Gastroesophageal sphincter (tissue), 3 donors: ENCODE measurements at regions not wholly inside any gene's neighbourhood (a gene's known extent, or its start where the extent isn't known, plus 50 kb on each side); places are given as distances from the start of the nearest gene placed in this dataset.

Experiments used
- EP300 ChIP-seq: sonication (generic); formaldehyde crosslinking; IDR thresholded peaks from one replicate; pipeline ENCODE4 v1.6.1; 2017; ENCODE audit warnings: antibody characterized with exemption, mild to moderate bottlenecking
- POLR2A ChIP-seq, 2 donors: fragments of 450-650 bp; IDR thresholded peaks; one replicate each; pipeline ENCODE4 v1.6.1; 2017; ENCODE audit warnings: antibody characterized with exemption in 2 of 2, mild to moderate bottlenecking in 2 of 2, moderate library complexity in 1 of 2
- POLR2AphosphoS5 ChIP-seq: sonication (generic); formaldehyde crosslinking; IDR thresholded peaks from one replicate; pipeline ENCODE4 v1.6.1; 2017; ENCODE audit warnings: antibody characterized with exemption
- TF ChIP-seq, protein P1 (sequence below), 4 experiments: fragments of 200-600 bp in 2 of 4; fragments of 450-650 bp in 2 of 4; sonication (generic) in 1 of 4; IDR thresholded peaks; one replicate each; pipeline ENCODE4 v1.5.1; 2017 to 2019; ENCODE audit warnings: antibody characterized with exemption in 4 of 4, mild to moderate bottlenecking in 2 of 4, moderate library complexity in 2 of 4

DNA sequence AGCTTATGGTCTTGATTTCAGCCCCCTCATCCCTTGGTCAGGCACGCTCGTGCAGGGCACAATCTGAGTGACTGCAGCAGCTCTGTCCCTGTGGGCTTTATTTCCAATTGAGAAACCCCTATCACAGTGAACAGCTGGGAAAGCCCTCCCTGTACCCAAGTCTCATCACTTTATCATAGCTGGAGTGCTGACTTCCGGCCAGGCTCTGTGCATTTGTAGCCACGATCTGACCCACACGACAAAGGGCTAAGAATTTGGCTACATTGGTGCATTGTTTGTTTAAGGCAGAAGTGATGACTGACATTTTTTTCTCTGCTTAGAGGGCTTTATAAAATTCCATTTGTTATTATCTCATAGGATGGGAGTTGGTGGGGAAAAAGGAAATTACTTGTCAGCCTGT, 184.4 kb downstream of the KCNS3 start:
- TF ChIP-seq, protein P1, sequence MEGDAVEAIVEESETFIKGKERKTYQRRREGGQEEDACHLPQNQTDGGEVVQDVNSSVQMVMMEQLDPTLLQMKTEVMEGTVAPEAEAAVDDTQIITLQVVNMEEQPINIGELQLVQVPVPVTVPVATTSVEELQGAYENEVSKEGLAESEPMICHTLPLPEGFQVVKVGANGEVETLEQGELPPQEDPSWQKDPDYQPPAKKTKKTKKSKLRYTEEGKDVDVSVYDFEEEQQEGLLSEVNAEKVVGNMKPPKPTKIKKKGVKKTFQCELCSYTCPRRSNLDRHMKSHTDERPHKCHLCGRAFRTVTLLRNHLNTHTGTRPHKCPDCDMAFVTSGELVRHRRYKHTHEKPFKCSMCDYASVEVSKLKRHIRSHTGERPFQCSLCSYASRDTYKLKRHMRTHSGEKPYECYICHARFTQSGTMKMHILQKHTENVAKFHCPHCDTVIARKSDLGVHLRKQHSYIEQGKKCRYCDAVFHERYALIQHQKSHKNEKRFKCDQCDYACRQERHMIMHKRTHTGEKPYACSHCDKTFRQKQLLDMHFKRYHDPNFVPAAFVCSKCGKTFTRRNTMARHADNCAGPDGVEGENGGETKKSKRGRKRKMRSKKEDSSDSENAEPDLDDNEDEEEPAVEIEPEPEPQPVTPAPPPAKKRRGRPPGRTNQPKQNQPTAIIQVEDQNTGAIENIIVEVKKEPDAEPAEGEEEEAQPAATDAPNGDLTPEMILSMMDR (IDR thresholded peaks at IDR 0.05), result no peak
- TF ChIP-seq POLR2A (IDR thresholded peaks at IDR 0.05) (no peak), EP300 (no peak), POLR2AphosphoS5 (no peak)
